Smooth muscle cell (in vitro differentiated cells): ENCODE measurements at regions not wholly inside any gene's neighbourhood (a gene's known extent, or its start where the extent isn't known, plus 50 kb on each side); places are given as distances from the start of the nearest gene placed in this dataset.

ENCODE experiments used
- DNase-seq: peaks from one replicate; lab custom pipeline; 2025; ENCODE audit not compliant: unreplicated experiment; lab: John Stamatoyannopoulos, UW
- H2AFZ ChIP-seq: fragments of 200-600 bp; sonication (generic); 2 replicates; pipeline ENCODE4 v1.6.0; 2016; ENCODE audit warnings: antibody characterized with exemption, low read depth, mild to moderate bottlenecking
- H3F3A ChIP-seq: fragments of 200-600 bp; sonication (generic); 2 replicates; pipeline ENCODE4 v1.6.0; 2017; ENCODE audit warnings: antibody characterized with exemption, low read depth
- H3K27ac ChIP-seq: fragments of 200-600 bp; sonication (generic); 2 replicates; pipeline ENCODE4 v1.5.1; 2016; ENCODE audit warnings: low read depth, mild to moderate bottlenecking
- H3K27me3 ChIP-seq: fragments of 200-600 bp; sonication (generic); 2 replicates; pipeline ENCODE4 v1.6.1; 2016; ENCODE audit warnings: low read depth, mild to moderate bottlenecking
- H3K36me3 ChIP-seq: fragments of 200-600 bp; sonication (generic); 2 replicates; pipeline ENCODE4 v1.5.1; 2016; ENCODE audit warnings: low read depth
- H3K4me1 ChIP-seq: fragments of 200-600 bp; sonication (generic); 2 replicates; pipeline ENCODE4 v1.5.1; 2016; ENCODE audit warnings: low read depth
- H3K4me2 ChIP-seq: fragments of 200-600 bp; sonication (generic); 2 replicates; pipeline ENCODE4 v1.6.0; 2016; ENCODE audit warnings: mild to moderate bottlenecking
- H3K4me3 ChIP-seq: fragments of 200-600 bp; sonication (generic); 2 replicates; pipeline ENCODE4 v1.5.1; 2016; ENCODE audit warnings: mild to moderate bottlenecking
- H3K79me2 ChIP-seq: fragments of 200-600 bp; sonication (generic); 2 replicates; pipeline ENCODE4 v1.6.0; 2016; ENCODE audit warnings: low read depth, mild to moderate bottlenecking
- H3K9ac ChIP-seq: fragments of 200-600 bp; sonication (generic); 2 replicates; pipeline ENCODE4 v1.6.0; 2016; ENCODE audit warnings: low read depth
- H3K9me3 ChIP-seq: fragments of 200-600 bp; sonication (generic); replicated peaks from 2 replicates; pipeline ENCODE4 v1.5.1; 2016; ENCODE audit warnings: low read depth
- H4K20me1 ChIP-seq: fragments of 200-600 bp; sonication (generic); 2 replicates; pipeline ENCODE4 v1.6.0; 2016; ENCODE audit warnings: low read depth
- WGBS: methylation state at CpG from one replicate; pipeline ENCODE4 v1.1.7; 2016; ENCODE audit warnings: low lambda C conversion rate; 5-methylcytosine and 5-hydroxymethylcytosine counted together
- TF ChIP-seq, protein P1 (sequence below): fragments of 200-600 bp; sonication (generic); IDR thresholded peaks from 2 replicates; pipeline ENCODE4 v1.5.1; 2017; ENCODE audit warnings: borderline replicate concordance, mild to moderate bottlenecking, antibody characterized with exemption; ENCODE audit not compliant: insufficient read depth, poor library complexity, severe bottlenecking

- 91% methylated on average over 10 of the region's 10 CpGs for WGBS
These were observed 215.7 kb downstream of the SNX10 start for GRCh38 chr7:26507108-26507987.

DNA sequence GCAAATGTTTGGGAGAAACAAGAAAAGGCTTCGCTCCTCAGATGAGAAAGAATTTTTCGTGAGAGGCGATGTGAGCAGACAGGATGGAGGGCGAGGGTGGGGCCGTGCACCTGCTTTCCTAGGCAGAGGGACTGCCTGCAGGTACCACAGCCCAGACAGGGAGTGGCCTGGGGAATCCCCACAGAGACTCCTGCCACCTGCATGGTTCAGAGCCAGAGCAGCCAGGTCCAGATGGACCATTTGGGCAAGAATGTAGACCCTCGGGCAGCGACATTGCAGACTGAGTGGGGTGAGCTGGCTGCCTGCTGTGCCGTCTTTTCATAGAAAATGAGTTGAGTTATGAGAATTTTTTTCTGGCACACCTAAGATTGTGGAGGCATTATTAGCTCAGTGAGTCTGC lies 216.8 kb downstream of the SNX10 start:
- H3K27ac ChIP-seq = no peak overlapping the region
- WGBS = 87% methylated on average over 8 of the region's 8 CpGs
- peaks cover 1% of the 10 kb centered on the region for H3K27me3 ChIP-seq
- no peaks in the 10 kb centered on the region for H3K9me3 ChIP-seq
- H3K4me1 ChIP-seq = no peaks in the 10 kb centered on the region
- TF ChIP-seq, protein P1, sequence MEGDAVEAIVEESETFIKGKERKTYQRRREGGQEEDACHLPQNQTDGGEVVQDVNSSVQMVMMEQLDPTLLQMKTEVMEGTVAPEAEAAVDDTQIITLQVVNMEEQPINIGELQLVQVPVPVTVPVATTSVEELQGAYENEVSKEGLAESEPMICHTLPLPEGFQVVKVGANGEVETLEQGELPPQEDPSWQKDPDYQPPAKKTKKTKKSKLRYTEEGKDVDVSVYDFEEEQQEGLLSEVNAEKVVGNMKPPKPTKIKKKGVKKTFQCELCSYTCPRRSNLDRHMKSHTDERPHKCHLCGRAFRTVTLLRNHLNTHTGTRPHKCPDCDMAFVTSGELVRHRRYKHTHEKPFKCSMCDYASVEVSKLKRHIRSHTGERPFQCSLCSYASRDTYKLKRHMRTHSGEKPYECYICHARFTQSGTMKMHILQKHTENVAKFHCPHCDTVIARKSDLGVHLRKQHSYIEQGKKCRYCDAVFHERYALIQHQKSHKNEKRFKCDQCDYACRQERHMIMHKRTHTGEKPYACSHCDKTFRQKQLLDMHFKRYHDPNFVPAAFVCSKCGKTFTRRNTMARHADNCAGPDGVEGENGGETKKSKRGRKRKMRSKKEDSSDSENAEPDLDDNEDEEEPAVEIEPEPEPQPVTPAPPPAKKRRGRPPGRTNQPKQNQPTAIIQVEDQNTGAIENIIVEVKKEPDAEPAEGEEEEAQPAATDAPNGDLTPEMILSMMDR = no peak
- H2AFZ ChIP-seq = no peak overlapping the region
- no peak for DNase-seq
- no peaks in the 10 kb centered on the region for H3K79me2 ChIP-seq
- no peak overlapping the region for H3K9ac ChIP-seq
- H3F3A ChIP-seq = no peaks in the 10 kb centered on the region
- no peak overlapping the region for H3K4me2 ChIP-seq
- no peaks in the 10 kb centered on the region for H4K20me1 ChIP-seq
- H3K4me3 ChIP-seq = no peak overlapping the region
- no peaks in the 10 kb centered on the region for H3K36me3 ChIP-seq

More at GRCh38 chr7:26507108-26507987, 215.7 kb downstream of the SNX10 start:
- H3K9ac ChIP-seq = no peak overlapping the region
- no peaks in the 10 kb centered on the region for H3F3A ChIP-seq
- H3K4me1 ChIP-seq = no peaks in the 10 kb centered on the region
- H3K27me3 ChIP-seq = peaks cover 3% of the 10 kb centered on the region
- H3K79me2 ChIP-seq = no peaks in the 10 kb centered on the region
- no peak overlapping the region for H3K27ac ChIP-seq
- H3K4me3 ChIP-seq = no peak overlapping the region
- no peaks in the 10 kb centered on the region for H4K20me1 ChIP-seq
- H3K4me2 ChIP-seq = no peak overlapping the region
- TF ChIP-seq, protein P1 = no peak
- H3K36me3 ChIP-seq = no peaks in the 10 kb centered on the region
- DNase-seq = no peak
- H2AFZ ChIP-seq = no peak overlapping the region
- H3K9me3 ChIP-seq = no peaks in the 10 kb centered on the region

DNA sequence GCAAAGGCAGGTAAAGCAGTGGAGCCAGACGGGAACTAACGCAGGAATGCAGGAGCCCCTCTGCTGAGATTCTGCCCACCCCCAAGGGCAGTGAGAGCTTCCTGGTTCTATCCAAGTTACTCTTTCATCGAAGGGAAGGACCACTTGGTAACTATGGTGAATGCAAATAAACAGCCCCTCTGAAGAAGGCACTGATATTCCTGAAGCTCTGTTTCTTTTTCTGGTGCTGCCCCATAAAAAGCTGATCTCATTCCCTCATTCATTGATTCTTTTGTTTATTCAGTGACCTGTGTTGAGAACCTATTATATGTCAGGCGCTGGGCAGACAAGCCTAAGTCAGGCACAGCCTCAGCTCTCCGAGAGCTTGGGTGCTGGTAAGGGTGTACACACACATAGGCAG lies 217.3 kb downstream of the SNX10 start:
- Histone ChIP-seq H3K79me2 (no peaks in the 10 kb centered on the region), H3K27me3 (peaks cover 6% of the 10 kb centered on the region), H3K9ac (no peak overlapping the region), H3K36me3 (no peaks in the 10 kb centered on the region), H3K4me1 (no peaks in the 10 kb centered on the region), H2AFZ (no peak overlapping the region), H3K9me3 (no peaks in the 10 kb centered on the region), H3K27ac (no peak overlapping the region), H3F3A (no peaks in the 10 kb centered on the region), H3K4me2 (no peak overlapping the region), H4K20me1 (no peaks in the 10 kb centered on the region), H3K4me3 (no peak overlapping the region)
- TF ChIP-seq, protein P1 = no peak
- WGBS = 78% methylated on average over 5 of the region's 5 CpGs
- no peak for DNase-seq
